H1 (cell line): ENCODE measurements at regions not wholly inside any gene's neighbourhood (a gene's known extent, or its start where the extent isn't known, plus 50 kb on each side); places are given as distances from the start of the nearest gene placed in this dataset.

Source experiments
- CTCF ChIA-PET: fragments of 300-600 bp; sonication (Branson Sonifier 250); formaldehyde crosslinking; loops from one replicate; lab custom pipeline; 2021; ENCODE audit not compliant: partially characterized antibody; lab: Charles Lee
- POLR2A ChIA-PET: fragments of 300-600 bp; sonication (Branson Sonifier 250); formaldehyde crosslinking; loops from one replicate; lab custom pipeline; 2021; ENCODE audit warnings: inconsistent platforms; ENCODE audit not compliant: partially characterized antibody; lab: Charles Lee
- DNase-seq, 2 experiments: peaks; one replicate each; pipeline versions ENCODE4 v3.0.0 to v3.0.0-alpha.2; 2010 to 2022; ENCODE audit warnings: low spot score in 2 of 2, low read depth in 1 of 2, mixed read lengths in 1 of 2
- FAIRE-seq: peaks from 2 replicates; lab custom pipeline; 2011; peaks lifted over from hg19 to GRCh38; lab: Jason Lieb, UNC
- H2AFZ ChIP-seq: 2 replicates; pipeline ENCODE4 v1.8.1; 2012; ENCODE audit warnings: low read length, inconsistent platforms
- H2AK5ac ChIP-seq: 2 replicates; pipeline ENCODE4 v1.6.1; 2013; ENCODE audit warnings: low read depth, low read length
- H2BK120ac ChIP-seq: replicated peaks from 2 replicates; pipeline ENCODE3; 2013; ENCODE audit warnings: low read depth, low read length, inconsistent platforms
- H2BK12ac ChIP-seq: 2 replicates; pipeline ENCODE4 v1.6.1; 2013; ENCODE audit warnings: low read depth, low read length
- H2BK15ac ChIP-seq: 2 replicates; pipeline ENCODE4 v1.6.1; 2013; ENCODE audit warnings: low read length
- H2BK20ac ChIP-seq: 2 replicates; pipeline ENCODE4 v1.6.1; 2013; ENCODE audit warnings: low read length
- H2BK5ac ChIP-seq: 2 replicates; pipeline ENCODE4 v1.6.1; 2013; ENCODE audit warnings: low read depth, low read length
- H3K14ac ChIP-seq: 2 replicates; pipeline ENCODE4 v1.6.1; 2013; ENCODE audit warnings: inconsistent platforms; ENCODE audit not compliant: insufficient read length
- H3K18ac ChIP-seq: 2 replicates; pipeline ENCODE4 v1.6.1; 2013; ENCODE audit warnings: low read length; ENCODE audit errors: extremely low read depth
- H3K23ac ChIP-seq: 2 replicates; pipeline ENCODE4 v1.6.1; 2013; ENCODE audit warnings: inconsistent platforms; ENCODE audit not compliant: insufficient read length
- H3K23me2 ChIP-seq: 2 replicates; pipeline ENCODE4 v1.6.1; 2013; ENCODE audit warnings: low read depth, low read length
- H3K27ac ChIP-seq: 2 replicates; pipeline ENCODE4 v1.6.1; 2011; ENCODE audit warnings: low read depth, low read length, inconsistent platforms
- H3K27me3 ChIP-seq, 4 experiments: replicated peaks in 1 of 4; 1 replicate in 1 of 4; 2 replicates in 3 of 4; pipeline versions ENCODE4 v1.6.1 to v1.8.1; 2011 to 2013; ENCODE audit warnings: low read length in 3 of 4, mild to moderate bottlenecking in 3 of 4, inconsistent platforms in 2 of 4, mixed read lengths in 2 of 4, moderate library complexity in 1 of 4; ENCODE audit not compliant: control insufficient read depth in 3 of 4, insufficient read depth in 3 of 4; ENCODE audit errors: extremely low read depth in 1 of 4
- H3K36me3 ChIP-seq, 4 experiments: 2 replicates each; pipeline versions ENCODE4 v1.6.1 to v1.8.1; 2011 to 2013; ENCODE audit warnings: mild to moderate bottlenecking in 4 of 4, low read length in 3 of 4, moderate library complexity in 2 of 4, control low read depth in 1 of 4, inconsistent platforms in 1 of 4; ENCODE audit not compliant: insufficient read depth in 4 of 4, control insufficient read depth in 2 of 4
- H3K4ac ChIP-seq: replicated peaks from 2 replicates; pipeline ENCODE3; 2013; ENCODE audit warnings: low read length, low read depth, mixed read lengths, inconsistent platforms; ENCODE audit not compliant: insufficient read length
- H3K4me1 ChIP-seq, 4 experiments: replicated peaks in 1 of 4; 1 replicate in 1 of 4; 2 replicates in 3 of 4; pipeline versions ENCODE4 v1.6.1 to v1.8.1; 2011 to 2013; ENCODE audit warnings: low read length in 3 of 4, inconsistent platforms in 2 of 4, mixed read lengths in 1 of 4; ENCODE audit not compliant: insufficient read depth in 4 of 4, control insufficient read depth in 3 of 4
- H3K4me2 ChIP-seq, 2 experiments: 2 replicates each; pipeline versions ENCODE4 v1.6.1 to v1.8.1; 2011 to 2013; ENCODE audit warnings: low read depth in 2 of 2, low read length in 2 of 2, control low read depth in 1 of 2, inconsistent platforms in 1 of 2, mild to moderate bottlenecking in 1 of 2; ENCODE audit not compliant: insufficient read depth in 1 of 2
- H3K4me3 ChIP-seq, 4 experiments: fragments of 200-600, 300-600 bp in 1 of 4; sonication (generic), shearing (Covaris generic), sonication (Bioruptor Twin) in 1 of 4; 2 replicates each; pipeline versions ENCODE4 v1.5.1 to v1.8.1; 2011 to 2016; ENCODE audit warnings: low read length in 4 of 4, low read depth in 3 of 4, control low read depth in 2 of 4, inconsistent platforms in 2 of 4, mild to moderate bottlenecking in 2 of 4, mixed read lengths in 1 of 4, moderate library complexity in 1 of 4; ENCODE audit not compliant: insufficient read depth in 2 of 4; ENCODE audit errors: extremely low read depth in 1 of 4
- H3K56ac ChIP-seq: replicated peaks from 2 replicates; pipeline ENCODE3; 2013; ENCODE audit warnings: low read depth, mild to moderate bottlenecking, mixed read lengths, low read length, inconsistent platforms; ENCODE audit not compliant: insufficient read length
- H3K79me1 ChIP-seq: 2 replicates; pipeline ENCODE4 v1.6.1; 2013; ENCODE audit warnings: low read depth, low read length, control low read depth
- H3K79me2 ChIP-seq, 2 experiments: 2 replicates each; pipeline versions ENCODE4 v1.6.1 to v1.8.1; 2012 to 2013; ENCODE audit warnings: low read length in 2 of 2, mild to moderate bottlenecking in 2 of 2, inconsistent platforms in 1 of 2; ENCODE audit not compliant: insufficient read depth in 2 of 2, control insufficient read depth in 1 of 2
- H3K9ac ChIP-seq, 4 experiments: replicated peaks in 1 of 4; 1 replicate in 1 of 4; 2 replicates in 3 of 4; pipeline versions ENCODE4 v1.6.1 to v1.8.1; 2011 to 2013; ENCODE audit warnings: low read depth in 3 of 4, low read length in 3 of 4, control low read depth in 2 of 4, mild to moderate bottlenecking in 2 of 4, moderate library complexity in 2 of 4, inconsistent platforms in 1 of 4; ENCODE audit errors: extremely low read depth in 1 of 4
- H3K9me3 ChIP-seq, 2 experiments: 2 replicates each; pipeline versions ENCODE4 v1.6.1 to v1.8.1; 2012 to 2013; ENCODE audit warnings: mild to moderate bottlenecking in 2 of 2, moderate library complexity in 2 of 2, control low read depth in 1 of 2, inconsistent platforms in 1 of 2, low read depth in 1 of 2, low read length in 1 of 2, mixed read lengths in 1 of 2; ENCODE audit not compliant: insufficient read depth in 2 of 2
- H4K20me1 ChIP-seq, 2 experiments: replicated peaks in 1 of 2; 2 replicates each; pipeline versions ENCODE3 to v1.8.1; 2011 to 2013; ENCODE audit warnings: inconsistent platforms in 2 of 2, low read length in 2 of 2, mild to moderate bottlenecking in 1 of 2; ENCODE audit not compliant: insufficient read depth in 2 of 2, control insufficient read depth in 1 of 2
- H4K5ac ChIP-seq: 2 replicates; pipeline ENCODE4 v1.6.1; 2013; ENCODE audit warnings: low read length, low read depth, mixed read lengths, inconsistent platforms; ENCODE audit not compliant: insufficient read length
- H4K8ac ChIP-seq: 2 replicates; pipeline ENCODE4 v1.8.0; 2013; ENCODE audit warnings: mild to moderate bottlenecking, moderate library complexity, low read length, inconsistent platforms; ENCODE audit not compliant: insufficient read depth; ENCODE audit errors: extremely low read depth
- H4K91ac ChIP-seq: replicated peaks from 2 replicates; pipeline ENCODE3; 2013; ENCODE audit warnings: low read length, mixed read lengths, inconsistent platforms; ENCODE audit not compliant: insufficient read length
- E2F6 ChIP-seq: IDR thresholded peaks from 2 replicates; pipeline ENCODE4 v1.6.1; 2012; ENCODE audit warnings: inconsistent platforms
- EP300 ChIP-seq, 2 experiments: IDR thresholded peaks; 1 replicate in 1 of 2; 2 replicates in 1 of 2; pipeline ENCODE4 v1.6.1; 2011 to 2012; ENCODE audit warnings: low read depth in 2 of 2, low read length in 2 of 2, mild to moderate bottlenecking in 2 of 2, borderline replicate concordance in 1 of 2, inconsistent platforms in 1 of 2, moderate library complexity in 1 of 2
- EZH2 ChIP-seq: fragments of 200-600 bp; sonication (generic); IDR thresholded peaks from 2 replicates; pipeline ENCODE4 v1.7.1; 2012; ENCODE audit warnings: low read depth, mild to moderate bottlenecking, moderate library complexity, low read length, inconsistent platforms; ENCODE audit not compliant: severe bottlenecking
- KDM4A ChIP-seq: IDR thresholded peaks from one replicate; pipeline ENCODE4 v1.7.1; 2012; ENCODE audit warnings: low read depth, mild to moderate bottlenecking, moderate library complexity, low read length, inconsistent platforms; ENCODE audit not compliant: severe bottlenecking
- NANOG ChIP-seq: IDR thresholded peaks from 2 replicates; pipeline ENCODE4 v1.6.1; 2011; ENCODE audit warnings: low read length, low read depth, mild to moderate bottlenecking, inconsistent platforms; ENCODE audit not compliant: insufficient read depth, poor library complexity, severe bottlenecking
- NRF1 ChIP-seq: IDR thresholded peaks from 2 replicates; pipeline ENCODE4 v1.6.1; 2011; ENCODE audit warnings: mild to moderate bottlenecking, low read depth, low read length, improper control_type of control experiment
- POLR2AphosphoS5 ChIP-seq: IDR thresholded peaks from 2 replicates; pipeline ENCODE4 v1.6.1; 2011; ENCODE audit warnings: low read depth, low read length
- SP4 ChIP-seq: IDR thresholded peaks from 2 replicates; pipeline ENCODE4 v1.6.1; 2012; ENCODE audit warnings: low read length, inconsistent platforms
- SUZ12 ChIP-seq: fragments of 200-600 bp; sonication (generic); IDR thresholded peaks from 2 replicates; pipeline ENCODE4 v1.6.1; 2012; ENCODE audit warnings: mild to moderate bottlenecking, inconsistent platforms, low read length, moderate library complexity, mixed read lengths
- TBP ChIP-seq: IDR thresholded peaks from 2 replicates; pipeline ENCODE4 v1.6.1; 2011; ENCODE audit warnings: low read depth, low read length, improper control_type of control experiment
- TEAD4 ChIP-seq: IDR thresholded peaks from 2 replicates; pipeline ENCODE4 v1.6.1; 2012; ENCODE audit warnings: low read depth, low read length, inconsistent platforms, mixed read lengths
- USF2 ChIP-seq: IDR thresholded peaks from 2 replicates; pipeline ENCODE4 v1.6.1; 2011; ENCODE audit warnings: low read length, improper control_type of control experiment
- WGBS, 2 experiments: shearing (Covaris generic) in 1 of 2; methylation state at CpG; one replicate each; pipeline versions ENCODE4 v1.1.6 to v1.1.7; 2013 to 2015; ENCODE audit warnings: low lambda C conversion rate in 2 of 2, mixed read lengths in 2 of 2, inconsistent platforms in 1 of 2, low coverage in 1 of 2, missing lambda C conversion rate in 1 of 2; ENCODE audit not compliant: insufficient replicate concordance in 2 of 2, insufficient coverage in 1 of 2, insufficient read length in 1 of 2; ENCODE audit errors: extremely low coverage in 1 of 2, missing lambda C conversion rate in 1 of 2; 5-methylcytosine and 5-hydroxymethylcytosine counted together

GRCh38 chr5:145220481-145220880 is 614.7 kb downstream of the PRELID2 start:
- Histone ChIP-seq H2BK120ac (no peak overlapping the region), H3K4me3 (no peak overlapping the region), H3K14ac (no peak overlapping the region), H3K27me3 (no peaks in the 10 kb centered on the region), H3K23me2 (no peaks in the 10 kb centered on the region), H2BK5ac (no peak overlapping the region), H3K79me2 (no peaks in the 10 kb centered on the region), H3K4me1 (no peaks in the 10 kb centered on the region), H4K8ac (no peak overlapping the region), H2AK5ac (no peak overlapping the region), H4K5ac (no peak overlapping the region), H3K23ac (no peak overlapping the region), H2AFZ (no peak overlapping the region), H3K27ac (no peak overlapping the region), H3K4ac (no peak overlapping the region), H3K4me2 (no peak overlapping the region), H4K91ac (no peak overlapping the region), H3K9ac (no peak overlapping the region), H3K56ac (no peak overlapping the region), H2BK15ac (no peak overlapping the region), H2BK20ac (no peak overlapping the region), H2BK12ac (no peak overlapping the region), H3K9me3 (no peaks in the 10 kb centered on the region), H3K18ac (no peak overlapping the region), H3K79me1 (no peaks in the 10 kb centered on the region), H3K36me3 (no peaks in the 10 kb centered on the region), H4K20me1 (no peaks in the 10 kb centered on the region)
- no peak for FAIRE-seq
- POLR2A ChIA-PET: no interaction called here
- no peak for DNase-seq
- TF ChIP-seq EP300 (IDR thresholded peaks at IDR 0.05; ENCODE audit: borderline replicate concordance in 1 of 2, low read depth in 2 of 2, low read length in 2 of 2) (no peak), E2F6 (no peak), EZH2 (no peak), KDM4A (no peak), SUZ12 (no peak), NANOG (no peak), TEAD4 (no peak), USF2 (no peak), POLR2AphosphoS5 (no peak), SP4 (no peak), NRF1 (no peak), TBP (no peak)
- WGBS, 2 experiments: 70% methylated on average over 5 of the region's 5 CpGs; no CpG with 5 or more reads in 1 of the 2 experiments
- CTCF ChIA-PET: no interaction called here
